ENCODE measurements at regions not wholly inside any gene's neighbourhood (a gene's known extent, or its start where the extent isn't known, plus 50 kb on each side); places are given as distances from the start of the nearest gene placed in this dataset.

DNA sequence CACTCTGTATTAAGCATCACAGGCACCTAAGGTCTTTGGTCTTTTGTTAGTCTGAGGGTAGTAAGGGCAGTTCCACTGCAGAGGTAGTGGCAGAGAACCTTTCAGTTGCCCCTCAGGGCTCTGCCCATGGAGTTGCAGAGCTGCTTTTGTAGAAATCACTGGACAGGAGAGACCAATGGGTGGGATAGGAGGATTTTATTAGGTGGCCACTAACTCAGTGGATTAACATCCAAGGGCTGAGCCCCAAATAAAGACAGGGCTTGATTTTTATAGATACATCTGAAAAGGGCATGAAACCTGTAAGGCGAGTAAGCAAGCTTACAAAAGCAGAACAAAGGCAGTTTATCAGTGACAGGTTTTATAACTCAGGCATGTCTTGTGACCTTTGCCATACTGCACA, 1035.4 kb downstream of the SH3BGRL start:
- TF ChIP-seq, protein P1, sequence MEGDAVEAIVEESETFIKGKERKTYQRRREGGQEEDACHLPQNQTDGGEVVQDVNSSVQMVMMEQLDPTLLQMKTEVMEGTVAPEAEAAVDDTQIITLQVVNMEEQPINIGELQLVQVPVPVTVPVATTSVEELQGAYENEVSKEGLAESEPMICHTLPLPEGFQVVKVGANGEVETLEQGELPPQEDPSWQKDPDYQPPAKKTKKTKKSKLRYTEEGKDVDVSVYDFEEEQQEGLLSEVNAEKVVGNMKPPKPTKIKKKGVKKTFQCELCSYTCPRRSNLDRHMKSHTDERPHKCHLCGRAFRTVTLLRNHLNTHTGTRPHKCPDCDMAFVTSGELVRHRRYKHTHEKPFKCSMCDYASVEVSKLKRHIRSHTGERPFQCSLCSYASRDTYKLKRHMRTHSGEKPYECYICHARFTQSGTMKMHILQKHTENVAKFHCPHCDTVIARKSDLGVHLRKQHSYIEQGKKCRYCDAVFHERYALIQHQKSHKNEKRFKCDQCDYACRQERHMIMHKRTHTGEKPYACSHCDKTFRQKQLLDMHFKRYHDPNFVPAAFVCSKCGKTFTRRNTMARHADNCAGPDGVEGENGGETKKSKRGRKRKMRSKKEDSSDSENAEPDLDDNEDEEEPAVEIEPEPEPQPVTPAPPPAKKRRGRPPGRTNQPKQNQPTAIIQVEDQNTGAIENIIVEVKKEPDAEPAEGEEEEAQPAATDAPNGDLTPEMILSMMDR (IDR thresholded peaks at IDR 0.05): no peak
- TF ChIP-seq POLR2A (IDR thresholded peaks at IDR 0.05): no peak
